ENCODE measurements at regions not wholly inside any gene's neighbourhood (a gene's known extent, or its start where the extent isn't known, plus 50 kb on each side); places are given as distances from the start of the nearest gene placed in this dataset.

GRCh38 chr7:8382004-8382730, 51.2 kb upstream of the NXPH1 start:
- Histone ChIP-seq H3K4me2 (ENCODE audit: low read length) (no peak overlapping the region), H3K4me3 (ENCODE audit: low read depth, low read length) (no peak overlapping the region), H2AFZ (no peak overlapping the region), H3K4me1 (no peaks in the 10 kb centered on the region), H3K9ac (no peak overlapping the region), H3K36me3 (ENCODE audit: control insufficient read depth, insufficient read depth, low read length) (no peaks in the 10 kb centered on the region), H3K9me3 (ENCODE audit: control insufficient read depth, low read length) (no peaks in the 10 kb centered on the region), H3K27me3 (ENCODE audit: control insufficient read depth, insufficient read depth, low read length) (no peaks in the 10 kb centered on the region), H3K27ac (no peak overlapping the region), H3K79me2 (no peaks in the 10 kb centered on the region)
- TF ChIP-seq CTCF (IDR thresholded peaks at IDR 0.05): no peak

Measured in parathyroid adenoma (tissue), 2 donors.